ENCODE measurements at regions not wholly inside any gene's neighbourhood (a gene's known extent, or its start where the extent isn't known, plus 50 kb on each side); places are given as distances from the start of the nearest gene placed in this dataset.

DNA sequence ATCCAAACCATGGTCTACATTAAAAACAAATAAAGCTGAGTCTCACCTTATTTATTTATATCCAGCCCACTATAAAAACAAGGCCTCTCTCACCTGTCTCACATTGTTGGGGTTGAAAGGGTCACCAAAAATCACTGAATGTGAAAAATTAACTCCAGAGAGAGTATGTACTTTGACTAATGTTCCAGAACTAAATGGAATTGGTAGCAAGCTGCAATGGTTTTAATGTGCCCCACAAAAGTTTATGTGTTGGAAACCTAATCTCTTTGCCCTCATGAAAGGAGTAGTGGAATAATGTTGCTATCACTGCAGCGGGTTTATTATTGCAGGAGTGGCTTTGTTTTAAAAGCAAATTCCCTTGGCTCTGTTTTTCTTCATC lies 230.3 kb downstream of the LTN1 start:
- TF ChIP-seq CTCF (conservative IDR thresholded peaks at IDR 0.05): no peak
- no peaks in the 10 kb centered on the region for H3K27me3 ChIP-seq (ENCODE audit: control insufficient read depth, insufficient read depth, low read length, poor library complexity, severe bottlenecking)
- no peak for DNase-seq

DNA sequence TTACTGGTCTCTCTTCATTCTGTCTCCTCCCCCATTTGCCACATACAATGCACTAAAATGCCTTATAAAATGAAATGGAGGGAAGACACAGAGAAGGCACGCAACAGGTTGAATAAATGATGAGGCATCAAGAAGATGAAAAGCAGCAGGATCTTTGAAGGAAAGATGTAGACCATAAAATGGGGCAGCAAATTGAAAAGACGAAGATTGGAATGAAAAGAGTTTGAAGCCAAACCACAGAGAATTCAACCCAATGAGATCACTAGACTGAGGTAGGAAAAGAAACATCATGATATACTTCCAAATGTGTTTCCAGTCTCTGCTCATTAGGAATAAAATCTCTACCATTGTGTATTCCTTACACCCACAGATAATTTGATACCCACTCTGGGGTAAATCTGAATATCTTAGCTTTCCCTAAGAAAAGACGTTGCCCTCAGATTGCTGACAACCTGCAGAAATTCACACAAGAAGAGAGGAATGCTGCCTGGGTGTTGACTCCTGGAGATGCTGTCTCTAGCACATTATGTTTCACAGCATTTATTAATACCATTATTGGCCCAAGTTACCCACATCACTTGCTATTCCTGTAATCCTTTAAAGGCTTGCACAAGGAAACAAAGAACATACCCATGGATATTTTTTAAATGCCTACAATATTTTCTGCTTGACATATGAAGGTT lies 230.9 kb downstream of the LTN1 start:
- no peaks in the 10 kb centered on the region for H3K36me3 Mint-ChIP-seq (ENCODE audit: low read depth)
- H3K4me3 Mint-ChIP-seq: no peak overlapping the region
- H3K27me3 Mint-ChIP-seq (ENCODE audit: insufficient read depth): peaks cover 6% of the 10 kb centered on the region
- peaks cover 10% of the 10 kb centered on the region for H3K4me1 Mint-ChIP-seq
- no peak overlapping the region for H3K27ac Mint-ChIP-seq
- WGBS, 2 experiments (ENCODE audit: insufficient coverage in 1 of 2, insufficient read length in 1 of 2): 92 to 100% methylated on average over 2 to 3 of the region's 3 CpGs
- H3K9ac ChIP-seq (ENCODE audit: extremely low read depth, low read length, poor library complexity, severe bottlenecking): no peak overlapping the region
- H3K9me3 Mint-ChIP-seq: peaks cover 16% of the 10 kb centered on the region
- H3K36me3 ChIP-seq (ENCODE audit: control insufficient read depth, insufficient read depth, low read length): no peaks in the 10 kb centered on the region
- DNase-seq: no peak
- H3K27ac ChIP-seq (ENCODE audit: low read depth, low read length): no peak overlapping the region
- no peaks in the 10 kb centered on the region for H3K27me3 ChIP-seq (ENCODE audit: control insufficient read depth, insufficient read depth, low read length, poor library complexity, severe bottlenecking)
- TF ChIP-seq CTCF (conservative IDR thresholded peaks at IDR 0.05): no peak
- H3K4me1 ChIP-seq (ENCODE audit: control insufficient read depth, insufficient read depth, low read length): no peaks in the 10 kb centered on the region
- no peak overlapping the region for H3K4me3 ChIP-seq (ENCODE audit: low read length)
- peaks cover 17% of the 10 kb centered on the region for H3K9me3 ChIP-seq (ENCODE audit: control insufficient read depth, low read length)

More for the DNA sequence above, 230.3 kb downstream of the LTN1 start:
- Histone ChIP-seq H3K4me3 (ENCODE audit: low read length) (no peak overlapping the region), H3K27ac (ENCODE audit: low read depth, low read length) (no peak overlapping the region), H3K4me1 (ENCODE audit: control insufficient read depth, insufficient read depth, low read length) (no peaks in the 10 kb centered on the region), H3K36me3 (ENCODE audit: control insufficient read depth, insufficient read depth, low read length) (no peaks in the 10 kb centered on the region), H3K9me3 (ENCODE audit: control insufficient read depth, low read length) (peaks cover 21% of the 10 kb centered on the region), H3K9ac (ENCODE audit: extremely low read depth, low read length, poor library complexity, severe bottlenecking) (no peak overlapping the region)
- H3K27me3 Mint-ChIP-seq (ENCODE audit: insufficient read depth): peaks cover 6% of the 10 kb centered on the region
- H3K4me3 Mint-ChIP-seq: no peak overlapping the region
- no peaks in the 10 kb centered on the region for H3K36me3 Mint-ChIP-seq (ENCODE audit: low read depth)
- 83 to 91% methylated on average over 1 of the region's 1 CpG for WGBS, 2 experiments (ENCODE audit: insufficient coverage in 1 of 2, insufficient read length in 1 of 2)
- H3K9me3 Mint-ChIP-seq: peaks cover 20% of the 10 kb centered on the region
- no peak overlapping the region for H3K27ac Mint-ChIP-seq
- peaks cover 9% of the 10 kb centered on the region for H3K4me1 Mint-ChIP-seq

GRCh38 chr21:28758883-28759242 lies 233.8 kb downstream of the LTN1 start:
- no peak overlapping the region for H3K9ac ChIP-seq (ENCODE audit: extremely low read depth, low read length, poor library complexity, severe bottlenecking)
- H3K4me1 ChIP-seq (ENCODE audit: control insufficient read depth, insufficient read depth, low read length): no peaks in the 10 kb centered on the region
- no peak overlapping the region for H3K4me3 ChIP-seq (ENCODE audit: low read length)
- no peaks in the 10 kb centered on the region for H3K9me3 Mint-ChIP-seq
- H3K4me1 Mint-ChIP-seq: peaks cover 5% of the 10 kb centered on the region
- no peaks in the 10 kb centered on the region for H3K36me3 ChIP-seq (ENCODE audit: control insufficient read depth, insufficient read depth, low read length)
- no peaks in the 10 kb centered on the region for H3K27me3 ChIP-seq (ENCODE audit: control insufficient read depth, insufficient read depth, low read length, poor library complexity, severe bottlenecking)
- H3K9me3 ChIP-seq (ENCODE audit: control insufficient read depth, low read length): no peaks in the 10 kb centered on the region
- H3K27ac Mint-ChIP-seq: no peak overlapping the region
- H3K36me3 Mint-ChIP-seq (ENCODE audit: low read depth): no peaks in the 10 kb centered on the region
- H3K27ac ChIP-seq (ENCODE audit: low read depth, low read length): no peak overlapping the region
- no peak for DNase-seq
- H3K4me3 Mint-ChIP-seq: no peak overlapping the region
- WGBS, 2 experiments (ENCODE audit: insufficient coverage in 1 of 2, insufficient read length in 1 of 2): 100% methylated on average over 1 of the region's 1 CpG
- TF ChIP-seq CTCF (conservative IDR thresholded peaks at IDR 0.05): no peak
- H3K27me3 Mint-ChIP-seq (ENCODE audit: insufficient read depth): peaks cover 3% of the 10 kb centered on the region

Data from endodermal cell (in vitro differentiated cells).